Esophagus muscularis mucosa (tissue), 4 donors: ENCODE measurements at regions not wholly inside any gene's neighbourhood (a gene's known extent, or its start where the extent isn't known, plus 50 kb on each side); places are given as distances from the start of the nearest gene placed in this dataset.

ENCODE experiments used
- DNase-seq: peaks from one replicate; pipeline ENCODE4 v3.0.0-alpha.2; 2017; ENCODE audit errors: extremely low spot score
- H3K27ac ChIP-seq, 4 donors: fragments of 200-600 bp; sonication (generic); replicated peaks in 1 of 4; 1 replicate in 3 of 4; 2 replicates in 1 of 4; pipeline ENCODE4 v1.5.1; 2016 to 2019; ENCODE audit warnings: mild to moderate bottlenecking in 1 of 4
- H3K27me3 ChIP-seq, 4 donors: fragments of 200-600 bp; sonication (generic); one replicate each; pipeline versions ENCODE4 v1.5.1 to v1.6.0; 2016 to 2019
- H3K36me3 ChIP-seq, 4 donors: fragments of 200-600 bp; sonication (generic); one replicate each; pipeline ENCODE4 v1.5.1; 2016 to 2019
- H3K4me1 ChIP-seq, 4 donors: fragments of 200-600 bp; sonication (generic); one replicate each; pipeline ENCODE4 v1.5.1; 2016 to 2019
- H3K4me3 ChIP-seq, 4 donors: fragments of 200-600 bp; sonication (generic); 1 replicate in 2 of 4; 2 replicates in 2 of 4; pipeline ENCODE4 v1.5.1; 2016 to 2019; ENCODE audit warnings: mild to moderate bottlenecking in 4 of 4, moderate library complexity in 1 of 4
- H3K9me3 ChIP-seq, 4 donors: fragments of 200-600 bp; sonication (generic); 1 replicate in 3 of 4; 2 replicates in 1 of 4; pipeline ENCODE4 v1.5.1; 2016 to 2019
- CTCF ChIP-seq, 3 experiments: fragments of 200-600 bp in 2 of 3; fragments of 450-650 bp in 1 of 3; sonication (generic) in 2 of 3; IDR thresholded peaks; one replicate each; pipeline ENCODE4 v1.5.1; 2017 to 2019; ENCODE audit warnings: antibody characterized with exemption in 3 of 3, mild to moderate bottlenecking in 2 of 3, moderate library complexity in 1 of 3
- EP300 ChIP-seq: sonication (generic); formaldehyde crosslinking; IDR thresholded peaks from one replicate; pipeline ENCODE4 v1.6.1; 2017; ENCODE audit warnings: antibody characterized with exemption
- POLR2A ChIP-seq: fragments of 450-650 bp; IDR thresholded peaks from one replicate; pipeline ENCODE4 v1.6.1; 2017; ENCODE audit warnings: antibody characterized with exemption, moderate library complexity, mild to moderate bottlenecking, low read depth
- POLR2AphosphoS5 ChIP-seq, 2 donors: sonication (generic); formaldehyde crosslinking; IDR thresholded peaks; one replicate each; pipeline ENCODE4 v1.6.1; 2017; ENCODE audit warnings: antibody characterized with exemption in 2 of 2
- WGBS: methylation state at CpG from one replicate; pipeline ENCODE4 v1.1.5; 2018; 5-methylcytosine and 5-hydroxymethylcytosine counted together
- intact Hi-C: fragments of 100-400 bp; cut with DNase I; formaldehyde crosslinking; loops from one replicate; pipeline ENCODE4 v1.15.1; 2023

GRCh38 chr10:2929480-2930258 is 137.7 kb upstream of the PFKP start:
- TF ChIP-seq CTCF (IDR thresholded peaks at IDR 0.05): no peak
- TF ChIP-seq EP300: no peak
- no peak for TF ChIP-seq POLR2A
- no peak for TF ChIP-seq POLR2AphosphoS5 (IDR thresholded peaks at IDR 0.05)
- Histone ChIP-seq H3K27me3 (peaks cover 0 to 20% (median 0%) of the 10 kb centered on the region in 4 donors), H3K36me3 (no peaks in the 10 kb centered on the region), H3K4me1 (peaks cover 0 to 12% (median 7%) of the 10 kb centered on the region in 4 donors), H3K27ac (no peak overlapping the region), H3K4me3 (no peak overlapping the region), H3K9me3 (no peaks in the 10 kb centered on the region)
- WGBS: 79% methylated on average over 10 of the region's 10 CpGs
- intact Hi-C loops: loop anchor here (5.0 kb wide), 1 partner anchor 113 kb away; no protein-coding TSS in a partner anchor
- no peak for DNase-seq

- intact Hi-C loops: loop anchor here (5.0 kb wide), 1 partner anchor 114 kb away; no protein-coding TSS in a partner anchor
- Histone ChIP-seq H3K4me1 (peaks cover 0 to 12% (median 7%) of the 10 kb centered on the region in 4 donors), H3K27ac (no peak overlapping the region), H3K36me3 (no peaks in the 10 kb centered on the region), H3K9me3 (no peaks in the 10 kb centered on the region), H3K27me3 (peaks cover 0 to 10% (median 0%) of the 10 kb centered on the region in 4 donors), H3K4me3 (no peak overlapping the region)
- no peak for DNase-seq
- no peak for TF ChIP-seq POLR2AphosphoS5 (IDR thresholded peaks at IDR 0.05)
- peak; percentile 67 to 74 (median 69) for TF ChIP-seq CTCF (IDR thresholded peaks at IDR 0.05)
- WGBS: 29% methylated on average over 15 of the region's 15 CpGs
Measured at GRCh38 chr10:2927958-2928840, 139.1 kb upstream of the PFKP start.

- H3K4me1 ChIP-seq: peaks cover 0 to 12% (median 7%) of the 10 kb centered on the region in 4 donors
- TF ChIP-seq POLR2AphosphoS5 (IDR thresholded peaks at IDR 0.05): no peak
- TF ChIP-seq POLR2A: no peak
- no peak for TF ChIP-seq CTCF (IDR thresholded peaks at IDR 0.05)
- TF ChIP-seq EP300: no peak
- no peaks in the 10 kb centered on the region for H3K36me3 ChIP-seq
- no peak overlapping the region for H3K27ac ChIP-seq
- H3K9me3 ChIP-seq: no peaks in the 10 kb centered on the region
- DNase-seq: no peak
- H3K4me3 ChIP-seq: no peak overlapping the region
- 78% methylated on average over 9 of the region's 9 CpGs for WGBS
- H3K27me3 ChIP-seq: peaks cover 0 to 15% (median 0%) of the 10 kb centered on the region in 4 donors
- intact Hi-C loops: loop anchor here (5.0 kb wide), 1 partner anchor 115 kb away; no protein-coding TSS in a partner anchor
Measured at GRCh38 chr10:2926918-2927660, 140.3 kb upstream of the PFKP start.

GRCh38 chr10:2925631-2926030 is 141.7 kb upstream of the PFKP start:
- H3K4me1 ChIP-seq: peaks cover 0 to 12% (median 7%) of the 10 kb centered on the region in 4 donors
- no peak overlapping the region for H3K4me3 ChIP-seq
- peaks cover 0 to 23% (median 0%) of the 10 kb centered on the region in 4 donors for H3K27me3 ChIP-seq
- no peak overlapping the region for H3K27ac ChIP-seq
- 59% methylated on average over 4 of the region's 7 CpGs for WGBS
- intact Hi-C loops: loop anchor here (5.0 kb wide), 1 partner anchor 117 kb away; no protein-coding TSS in a partner anchor
- no peak for TF ChIP-seq POLR2AphosphoS5 (IDR thresholded peaks at IDR 0.05)
- TF ChIP-seq EP300: no peak
- no peak for TF ChIP-seq POLR2A
- TF ChIP-seq CTCF (IDR thresholded peaks at IDR 0.05): no peak
- H3K36me3 ChIP-seq: no peaks in the 10 kb centered on the region
- no peak for DNase-seq
- H3K9me3 ChIP-seq: no peaks in the 10 kb centered on the region
